Thyroid gland (tissue), 4 donors: ENCODE measurements at regions not wholly inside any gene's neighbourhood (a gene's known extent, or its start where the extent isn't known, plus 50 kb on each side); places are given as distances from the start of the nearest gene placed in this dataset.

Experiments used
- POLR2A ChIP-seq, 2 donors: fragments of 450-650 bp; IDR thresholded peaks; one replicate each; pipeline ENCODE4 v1.6.1; 2017; ENCODE audit warnings: antibody characterized with exemption in 2 of 2, mild to moderate bottlenecking in 2 of 2, moderate library complexity in 1 of 2
- TF ChIP-seq, protein P1 (sequence below), 6 experiments: fragments of 200-600 bp in 3 of 6; fragments of 450-650 bp in 3 of 6; sonication (generic) in 3 of 6; IDR thresholded peaks; one replicate each; pipeline ENCODE4 v1.5.1; 2016 to 2019; ENCODE audit warnings: antibody characterized with exemption in 6 of 6, mild to moderate bottlenecking in 2 of 6, inconsistent platforms in 1 of 6, moderate library complexity in 1 of 6

DNA sequence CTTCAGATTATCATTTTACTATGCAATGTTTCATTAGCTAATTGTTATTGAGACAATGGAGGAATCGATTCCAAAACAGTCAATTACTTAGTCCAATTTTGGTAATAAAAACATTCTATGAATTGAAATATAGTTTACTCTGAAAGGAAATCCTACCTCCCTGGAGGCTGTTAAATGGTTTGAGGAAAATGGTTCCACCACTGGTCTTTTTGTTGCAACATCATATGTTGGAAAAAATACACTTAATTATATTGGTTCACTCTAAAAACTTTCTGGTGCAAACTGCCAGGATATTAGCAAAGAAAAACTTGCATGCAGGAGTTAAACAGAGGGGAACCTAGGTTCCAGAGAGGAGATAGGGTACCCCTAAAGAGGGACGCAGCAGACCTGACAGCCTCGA, 267.3 kb upstream of the LYZL1 start:
- TF ChIP-seq, protein P1, sequence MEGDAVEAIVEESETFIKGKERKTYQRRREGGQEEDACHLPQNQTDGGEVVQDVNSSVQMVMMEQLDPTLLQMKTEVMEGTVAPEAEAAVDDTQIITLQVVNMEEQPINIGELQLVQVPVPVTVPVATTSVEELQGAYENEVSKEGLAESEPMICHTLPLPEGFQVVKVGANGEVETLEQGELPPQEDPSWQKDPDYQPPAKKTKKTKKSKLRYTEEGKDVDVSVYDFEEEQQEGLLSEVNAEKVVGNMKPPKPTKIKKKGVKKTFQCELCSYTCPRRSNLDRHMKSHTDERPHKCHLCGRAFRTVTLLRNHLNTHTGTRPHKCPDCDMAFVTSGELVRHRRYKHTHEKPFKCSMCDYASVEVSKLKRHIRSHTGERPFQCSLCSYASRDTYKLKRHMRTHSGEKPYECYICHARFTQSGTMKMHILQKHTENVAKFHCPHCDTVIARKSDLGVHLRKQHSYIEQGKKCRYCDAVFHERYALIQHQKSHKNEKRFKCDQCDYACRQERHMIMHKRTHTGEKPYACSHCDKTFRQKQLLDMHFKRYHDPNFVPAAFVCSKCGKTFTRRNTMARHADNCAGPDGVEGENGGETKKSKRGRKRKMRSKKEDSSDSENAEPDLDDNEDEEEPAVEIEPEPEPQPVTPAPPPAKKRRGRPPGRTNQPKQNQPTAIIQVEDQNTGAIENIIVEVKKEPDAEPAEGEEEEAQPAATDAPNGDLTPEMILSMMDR (IDR thresholded peaks at IDR 0.05) = no peak
- TF ChIP-seq POLR2A (IDR thresholded peaks at IDR 0.05) = no peak
